Stimulated activated CD4-positive, alpha-beta T cell treated with anti-CD3 and anti-CD28 coated beads, Interleukin-15, amount 100 ng/mL, for 24 hours (primary cell): ENCODE measurements at regions not wholly inside any gene's neighbourhood (a gene's known extent, or its start where the extent isn't known, plus 50 kb on each side); places are given as distances from the start of the nearest gene placed in this dataset.
"Not testable (repeated sequence)": the region's sequence is repeated elsewhere in the genome, so short reads cannot be mapped to it uniquely, and the experiment has no call there.

Experiments used
- DNase-seq: peaks from one replicate; pipeline ENCODE4 v3.0.0-alpha.2; 2020

GRCh38 chr5:162638849-162639248 is 571.3 kb downstream of the GABRG2 start:
- DNase-seq = no peak

DNA sequence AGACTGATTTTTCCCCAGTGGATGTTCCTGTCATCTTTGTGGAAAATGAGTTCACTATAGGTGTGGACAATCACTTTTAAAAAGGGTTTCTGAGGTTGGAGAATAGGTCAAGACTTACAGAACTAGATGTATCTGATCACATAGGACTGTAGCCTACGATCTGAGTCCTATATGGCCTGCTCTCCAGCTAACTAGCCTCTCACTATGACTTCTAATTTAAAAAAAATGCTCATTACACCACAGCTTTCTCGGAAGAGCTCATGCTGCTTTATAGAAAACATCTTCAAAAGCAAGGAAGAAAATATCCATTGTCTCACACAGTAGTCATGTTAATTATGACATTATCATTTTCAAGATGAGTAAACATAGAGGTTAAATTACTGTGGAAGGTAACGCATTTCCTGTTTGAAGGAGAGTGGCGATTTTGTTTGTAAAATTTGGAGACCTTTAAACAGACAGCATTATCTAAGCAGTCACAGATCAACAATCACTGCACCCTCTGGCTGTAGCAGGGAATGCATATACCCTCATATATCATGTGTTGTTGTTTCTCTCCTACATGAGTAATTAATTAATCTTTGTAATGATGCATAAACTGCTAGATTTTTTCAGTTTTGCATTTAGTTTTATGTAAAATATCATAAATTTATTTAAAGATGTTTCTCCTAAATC is 573.7 kb downstream of the GABRG2 start:
- DNase-seq = no peak

DNA sequence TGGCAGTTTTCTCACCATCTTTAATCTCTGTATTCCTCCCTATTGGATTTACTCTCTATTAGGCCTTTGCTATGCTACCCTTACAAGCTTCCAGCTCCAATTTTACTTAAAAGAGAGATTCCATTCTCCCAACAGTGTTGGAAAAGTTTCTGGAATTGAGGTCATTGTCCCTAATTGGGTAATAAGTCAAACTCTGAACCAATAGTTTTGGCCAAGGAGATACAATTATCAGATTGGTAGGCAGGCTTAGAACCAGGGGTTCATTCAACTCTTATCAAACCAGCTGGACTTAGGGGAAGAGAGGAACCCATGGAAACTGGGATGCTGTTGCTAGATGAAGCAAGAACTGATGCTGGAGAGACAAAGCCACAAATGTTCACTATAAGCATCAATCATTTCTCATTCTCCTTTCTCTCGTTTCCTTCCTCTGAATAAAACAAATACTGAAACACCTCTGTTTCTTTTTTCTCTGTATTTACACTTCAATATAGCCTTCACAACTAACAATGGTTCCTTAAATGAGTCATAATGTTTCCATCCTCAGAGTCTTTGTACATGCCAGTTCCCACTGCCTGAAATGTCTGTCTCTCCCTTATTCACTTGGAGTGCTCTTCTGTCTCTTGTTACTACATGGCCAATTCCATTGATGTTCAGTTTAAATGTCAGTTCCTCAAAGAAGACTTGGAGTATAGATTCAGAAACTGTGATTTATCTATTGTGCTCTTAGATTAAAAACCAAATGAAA is 587.3 kb downstream of the GABRG2 start:
- no peak for DNase-seq

DNA sequence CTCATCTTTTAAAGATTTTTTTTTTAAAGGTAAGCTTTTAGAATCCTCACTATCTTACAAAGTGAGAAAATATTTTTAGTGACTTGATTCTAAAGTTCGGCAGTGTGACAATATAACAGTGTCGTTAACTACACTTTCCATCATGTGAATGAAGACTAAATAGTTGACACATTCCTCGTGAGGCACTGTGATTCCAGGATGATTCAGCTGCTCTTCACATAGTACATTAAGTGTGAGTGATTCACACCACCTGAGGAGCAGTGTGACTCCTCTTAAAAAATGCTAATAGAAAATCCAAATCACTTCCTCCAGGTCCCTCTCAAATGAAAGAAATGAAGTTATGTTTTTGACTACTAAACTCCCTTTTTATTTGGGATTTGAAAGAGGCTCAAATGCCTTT is 589.5 kb downstream of the GABRG2 start:
- DNase-seq = no peak

DNA sequence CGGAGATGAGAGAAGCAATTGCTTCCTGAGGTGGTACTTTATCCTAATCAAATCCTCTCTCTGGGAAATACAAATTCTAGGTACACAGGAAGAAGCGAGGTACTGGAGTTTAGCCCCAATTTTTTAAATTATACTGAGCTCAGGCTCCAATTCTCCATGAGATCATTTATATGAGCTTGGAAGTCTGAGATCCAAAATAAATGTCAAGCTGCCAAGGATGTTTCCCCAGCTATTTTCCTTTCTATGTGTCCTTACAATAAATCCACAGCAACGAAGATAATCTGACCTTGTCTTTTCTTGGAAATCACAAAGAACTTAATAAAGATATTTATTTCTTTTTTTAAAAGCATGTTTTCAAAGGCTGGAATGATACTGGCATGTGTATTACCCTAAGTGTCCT is 597.3 kb downstream of the GABRG2 start:
- DNase-seq = no peak

DNA sequence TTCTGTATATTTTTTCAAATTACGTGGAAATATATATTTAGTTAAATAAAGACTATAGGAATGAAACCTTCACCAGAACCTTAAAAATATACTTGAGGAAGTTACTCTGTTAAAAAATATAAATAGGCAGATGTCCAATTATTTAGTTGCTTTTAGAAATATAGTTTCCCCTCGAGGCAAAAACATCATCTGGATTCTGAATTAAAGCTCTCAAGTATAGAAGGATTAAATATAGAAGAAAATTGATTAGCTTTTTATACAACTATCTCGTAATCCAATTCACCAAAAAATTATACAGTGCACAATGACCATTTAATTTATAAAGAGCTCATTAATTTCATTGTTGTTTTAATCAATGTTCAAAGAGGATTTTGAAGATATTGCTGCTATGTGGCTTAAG is 601.4 kb downstream of the GABRG2 start:
- DNase-seq = no peak

DNA sequence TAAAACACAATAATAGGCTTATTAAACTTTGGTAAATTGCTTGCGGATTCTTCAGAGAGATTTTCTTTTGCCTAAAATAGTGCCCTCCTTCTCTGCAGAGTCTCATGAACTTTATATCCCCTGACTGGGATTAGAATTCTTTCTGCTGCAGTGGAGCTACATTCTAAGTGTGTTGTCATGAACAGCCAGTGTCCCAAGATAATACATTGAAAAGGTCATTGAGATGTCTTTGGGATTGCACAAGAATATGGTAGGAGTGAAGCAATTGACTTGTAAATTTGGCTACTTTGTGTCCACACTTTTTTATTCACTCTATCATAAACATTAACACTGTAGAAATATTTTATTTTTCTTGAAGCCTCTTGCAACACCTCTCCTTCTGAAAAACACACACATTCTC is 604.5 kb downstream of the GABRG2 start:
- DNase-seq = no peak

DNA sequence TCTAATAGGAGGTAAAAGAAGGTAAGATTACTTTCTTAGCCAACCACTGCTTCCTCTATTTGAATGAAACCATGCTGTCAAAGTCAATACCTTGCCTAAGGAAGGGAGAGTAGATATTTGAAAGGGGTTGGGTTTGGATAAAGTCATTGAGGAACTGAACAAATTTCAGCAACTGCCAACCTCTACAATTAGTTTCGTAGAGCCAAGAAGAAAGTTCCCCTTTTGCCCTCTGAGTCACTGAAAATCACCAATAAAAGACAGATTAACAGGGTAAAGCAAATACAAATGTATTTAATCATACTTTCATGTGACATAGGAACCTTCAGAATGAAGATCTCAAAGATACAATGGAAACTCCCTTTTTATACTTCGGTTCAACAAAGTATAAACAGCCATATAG is 615.7 kb downstream of the GABRG2 start:
- DNase-seq = no peak

DNA sequence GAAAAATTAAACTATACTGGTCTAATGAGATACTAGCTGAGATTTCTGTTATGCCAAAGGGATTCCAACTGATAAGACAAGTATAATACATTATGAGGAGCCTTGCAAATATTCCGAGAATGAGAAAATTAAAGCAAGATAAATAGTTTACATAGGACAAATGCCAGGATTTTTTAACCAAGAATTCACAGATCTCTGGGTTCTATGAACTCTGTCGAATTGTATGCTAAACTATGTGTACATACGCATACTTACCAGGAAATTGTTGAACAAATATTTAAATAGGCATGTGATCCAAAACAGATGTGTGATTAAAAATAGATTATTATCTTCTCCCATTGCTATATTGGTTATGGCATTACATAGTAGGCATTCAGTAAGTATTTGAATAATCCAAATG is 616.6 kb downstream of the GABRG2 start:
- no peak for DNase-seq

- no peak for DNase-seq
Measured at GRCh38 chr5:162685302-162685701, 617.7 kb downstream of the GABRG2 start.

DNA sequence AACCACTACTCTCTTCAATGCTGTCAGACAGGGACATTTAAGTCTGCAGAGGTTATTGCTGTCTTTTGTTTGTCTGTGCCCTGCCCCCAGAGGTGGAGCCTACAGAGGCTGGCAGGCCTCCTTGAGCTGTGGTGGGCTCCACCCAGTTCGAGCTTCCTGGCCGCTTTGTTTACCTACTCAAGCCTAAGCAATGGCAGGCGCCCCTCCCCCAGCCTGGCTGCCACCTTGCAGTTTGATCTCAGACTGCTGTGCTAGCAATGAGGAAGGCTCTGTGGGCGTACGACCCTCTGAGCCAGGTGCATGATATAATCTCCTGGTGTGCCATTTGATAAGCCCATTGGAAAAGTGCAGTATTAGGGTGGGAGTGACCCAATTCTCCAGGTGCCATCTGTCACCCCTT is 628.7 kb downstream of the GABRG2 start:
- not testable (repeated sequence) for DNase-seq

GRCh38 chr5:162699361-162699760 is 631.8 kb downstream of the GABRG2 start:
- DNase-seq = no peak

DNA sequence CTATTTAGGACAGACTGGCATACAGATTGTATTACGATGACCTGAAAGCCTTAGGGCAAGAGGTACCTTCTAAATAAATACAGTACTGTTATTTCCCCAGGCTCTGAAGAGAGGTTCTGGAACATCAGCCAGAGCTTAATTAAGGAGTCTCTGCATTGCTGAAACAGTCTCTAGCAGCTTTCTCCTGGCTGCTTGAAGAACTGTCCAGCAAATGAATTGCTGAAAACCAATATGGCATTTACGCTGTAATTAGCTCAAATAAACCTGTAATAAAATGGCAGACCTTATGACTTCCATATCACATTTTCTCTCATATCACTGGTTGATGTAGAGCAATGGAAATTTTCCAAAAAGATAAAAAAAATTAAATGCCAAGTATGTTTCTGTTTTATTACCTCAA is 636.3 kb downstream of the GABRG2 start:
- DNase-seq = no peak

DNA sequence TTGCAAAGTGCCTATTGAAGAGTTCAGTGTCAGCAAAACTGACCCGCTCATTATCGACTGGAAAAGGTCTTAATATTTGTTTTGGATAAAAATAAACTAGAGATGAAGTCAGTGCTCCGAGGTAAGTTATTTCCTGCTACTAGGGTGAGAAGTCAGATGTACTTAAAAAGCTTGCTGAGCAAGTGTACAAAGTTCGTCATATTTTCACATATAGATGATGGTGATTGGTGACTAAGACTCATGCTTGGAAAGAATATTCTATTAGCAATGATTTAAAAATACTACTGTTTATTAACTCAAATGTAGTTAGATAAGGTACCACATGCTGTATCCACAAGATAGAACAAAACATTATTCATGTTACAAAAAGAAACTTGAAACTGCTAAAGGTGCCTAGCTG is 643.7 kb downstream of the GABRG2 start:
- no peak for DNase-seq

DNA sequence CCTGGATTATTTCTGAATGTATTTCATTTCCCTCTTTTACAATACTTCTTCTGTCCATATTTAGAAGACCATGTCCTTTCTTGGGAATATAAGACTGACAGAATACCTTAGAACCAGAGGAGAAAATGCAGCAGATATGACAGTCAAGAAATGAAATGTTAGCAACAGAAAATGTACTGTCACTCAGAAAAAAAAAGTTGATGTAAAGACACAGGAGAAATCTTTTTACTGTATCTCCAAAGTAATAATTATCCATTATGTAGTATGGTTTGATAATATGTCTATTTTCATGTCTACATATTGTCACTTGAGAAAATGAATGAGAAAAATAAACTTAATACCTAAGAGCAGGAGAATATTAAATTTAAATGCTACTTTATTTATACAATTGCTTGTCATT is 652.1 kb downstream of the GABRG2 start:
- no peak for DNase-seq

DNA sequence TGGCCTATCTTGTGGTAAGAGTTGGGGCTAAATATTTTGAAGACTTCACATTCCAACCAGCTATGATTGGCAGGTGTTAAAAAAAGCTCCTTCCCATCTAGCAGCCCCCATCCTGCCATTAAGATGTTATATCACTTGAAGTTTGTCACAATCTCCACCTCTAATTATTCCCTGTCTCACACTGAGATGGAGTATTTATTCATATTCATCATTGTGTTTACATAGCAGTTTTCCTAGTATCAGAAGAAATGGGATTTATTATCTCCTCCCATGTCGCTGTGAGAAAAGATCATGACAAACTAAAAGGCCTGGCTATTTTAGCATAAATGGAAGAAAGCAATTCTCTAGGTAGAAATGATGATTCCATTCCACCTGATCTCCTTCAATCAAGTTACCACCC is 653.6 kb downstream of the GABRG2 start:
- no peak for DNase-seq

- no peak for DNase-seq
Measured at GRCh38 chr5:162752612-162753011, 684.8 kb upstream of the CCNG1 start.

DNA sequence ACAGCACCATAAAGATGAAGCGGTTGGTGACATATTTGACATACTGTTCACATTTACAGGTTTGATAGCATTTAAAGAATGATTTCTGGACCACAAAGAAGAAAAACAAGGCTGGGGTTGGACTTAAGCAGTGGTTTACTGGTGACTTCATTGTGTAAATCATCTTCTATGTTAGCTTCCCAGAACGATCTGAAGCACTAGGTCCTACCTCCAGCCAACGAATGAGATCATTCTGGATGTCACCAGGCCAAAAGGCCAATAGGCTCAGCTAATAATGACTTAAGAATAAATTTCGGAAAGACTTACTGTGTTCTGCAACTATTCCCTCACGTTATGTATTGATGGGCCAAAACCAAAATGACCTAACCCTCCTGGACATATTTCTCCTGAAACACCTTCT is 675.3 kb upstream of the CCNG1 start:
- DNase-seq = no peak

- DNase-seq = no peak
Measured at GRCh38 chr5:162769019-162769418, 668.4 kb upstream of the CCNG1 start.

- DNase-seq = no peak
Measured at GRCh38 chr5:162785673-162786072, 651.7 kb upstream of the CCNG1 start.

- DNase-seq = no peak
Measured at GRCh38 chr5:162786234-162786633, 651.2 kb upstream of the CCNG1 start.

DNA sequence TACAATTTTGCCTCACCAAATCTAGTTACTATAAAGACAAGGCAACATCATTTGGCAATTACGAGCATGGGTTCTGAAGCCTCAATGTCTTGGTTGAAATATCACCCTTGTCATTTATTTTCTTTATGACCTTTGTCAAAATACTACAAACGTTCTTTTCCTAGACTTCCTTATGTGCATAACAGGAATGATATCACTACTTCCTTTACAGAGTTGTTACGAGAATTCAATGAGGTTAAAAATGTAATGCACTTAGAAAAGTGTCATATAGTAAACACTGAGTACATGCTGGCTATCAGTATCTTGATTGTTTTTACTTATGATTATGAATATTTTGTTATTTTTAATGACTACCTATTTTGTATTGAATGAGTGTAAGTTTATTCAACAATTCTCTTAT is 640.9 kb upstream of the CCNG1 start:
- no peak for DNase-seq

- DNase-seq = no peak
Measured at GRCh38 chr5:162800301-162800700, 637.1 kb upstream of the CCNG1 start.

DNA sequence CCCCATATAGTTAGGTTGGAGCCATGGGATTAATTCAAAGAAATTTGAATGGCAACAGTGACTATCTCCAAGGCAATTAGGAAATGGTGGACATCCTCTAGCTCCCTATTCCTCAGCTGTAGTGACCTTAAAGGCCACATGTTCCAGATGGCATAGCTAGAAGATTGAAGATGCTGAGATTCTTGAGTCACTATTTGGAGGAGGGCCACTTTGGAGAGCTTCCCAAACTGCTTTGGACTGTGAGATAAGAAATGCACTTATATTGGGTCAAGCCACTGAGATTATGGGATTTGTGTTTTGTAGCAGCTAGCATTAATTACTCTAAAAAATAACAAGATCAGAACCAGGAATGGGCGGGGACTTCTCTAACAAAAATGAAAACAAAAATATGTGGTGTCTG is 636.2 kb upstream of the CCNG1 start:
- no peak for DNase-seq

DNA sequence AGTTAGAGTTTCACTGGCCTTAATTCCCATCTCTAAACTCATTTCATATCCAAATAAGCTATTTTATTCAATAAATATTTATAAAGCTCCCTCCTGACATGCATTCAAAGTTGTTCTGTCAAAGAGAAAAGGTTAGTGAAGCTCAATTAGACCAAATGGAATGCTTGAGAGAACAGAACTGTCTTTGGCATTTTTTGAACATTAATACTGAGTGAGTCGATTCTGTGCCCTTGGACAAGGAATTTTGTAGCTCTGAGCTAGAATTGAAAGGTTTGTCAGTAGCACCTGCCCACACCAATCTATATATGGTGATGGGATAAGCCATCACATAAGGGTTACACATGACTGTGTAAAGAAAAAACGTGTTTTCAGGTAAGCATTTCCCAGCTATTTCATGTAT is 631.2 kb upstream of the CCNG1 start:
- DNase-seq = no peak
